Calu3 (cell line): ENCODE measurements at regions not wholly inside any gene's neighbourhood (a gene's known extent, or its start where the extent isn't known, plus 50 kb on each side); places are given as distances from the start of the nearest gene placed in this dataset.
A peak's percentile ranks its signal among the peaks of the same experiment; 100 is the strongest.
"Not testable (repeated sequence)": the region's sequence is repeated elsewhere in the genome, so short reads cannot be mapped to it uniquely, and the experiment has no call there.

Experiments
- BruUV-seq: library from RNA; stranded (reverse); fragments of 400-500 nt; replicated peaks from 2 replicates; lab custom pipeline; 2021; lab: Mats Ljungman, UMichigan
- CTCF ChIA-PET: fragments of 300-600 bp; sonication (Branson Sonifier 250); formaldehyde crosslinking; loops from one replicate; lab custom pipeline; 2022; ENCODE audit warnings: antibody characterized with exemption; lab: Charles Lee
- DNase-seq: peaks from one replicate; pipeline ENCODE4 v3.0.0; 2022
- H3K27ac Mint-ChIP-seq: one replicate; pipeline ENCODE4 v1.8.0; 2022; ENCODE audit warnings: mixed read lengths; ENCODE audit not compliant: unreplicated experiment
- H3K27me3 Mint-ChIP-seq: one replicate; pipeline ENCODE4 v1.8.0; 2022; ENCODE audit warnings: mixed read lengths; ENCODE audit not compliant: unreplicated experiment
- H3K36me3 Mint-ChIP-seq: one replicate; pipeline ENCODE4 v1.8.0; 2022; ENCODE audit warnings: mild to moderate bottlenecking, moderate library complexity, mixed read lengths; ENCODE audit not compliant: insufficient read depth, unreplicated experiment
- H3K4me1 Mint-ChIP-seq: one replicate; pipeline ENCODE4 v1.8.0; 2022; ENCODE audit warnings: mild to moderate bottlenecking, low read depth, mixed read lengths; ENCODE audit not compliant: unreplicated experiment
- H3K4me3 Mint-ChIP-seq: one replicate; pipeline ENCODE4 v1.8.0; 2022; ENCODE audit warnings: mild to moderate bottlenecking, low read depth, moderate library complexity, mixed read lengths; ENCODE audit not compliant: unreplicated experiment
- H3K9me3 Mint-ChIP-seq: one replicate; pipeline ENCODE4 v1.8.0; 2022; ENCODE audit warnings: low read depth, mixed read lengths; ENCODE audit not compliant: unreplicated experiment
- CTCF ChIP-seq: fragments of 200-600 bp; IDR thresholded peaks from one replicate; pipeline ENCODE4 v1.8.0; 2022; ENCODE audit warnings: antibody characterized with exemption; ENCODE audit not compliant: unreplicated experiment
- intact Hi-C: fragments of 100-400 bp; cut with micrococcal nuclease; formaldehyde crosslinking; loops from one replicate; pipeline ENCODE4 v1.10.0; 2022; ENCODE audit not compliant: unreplicated experiment

DNA sequence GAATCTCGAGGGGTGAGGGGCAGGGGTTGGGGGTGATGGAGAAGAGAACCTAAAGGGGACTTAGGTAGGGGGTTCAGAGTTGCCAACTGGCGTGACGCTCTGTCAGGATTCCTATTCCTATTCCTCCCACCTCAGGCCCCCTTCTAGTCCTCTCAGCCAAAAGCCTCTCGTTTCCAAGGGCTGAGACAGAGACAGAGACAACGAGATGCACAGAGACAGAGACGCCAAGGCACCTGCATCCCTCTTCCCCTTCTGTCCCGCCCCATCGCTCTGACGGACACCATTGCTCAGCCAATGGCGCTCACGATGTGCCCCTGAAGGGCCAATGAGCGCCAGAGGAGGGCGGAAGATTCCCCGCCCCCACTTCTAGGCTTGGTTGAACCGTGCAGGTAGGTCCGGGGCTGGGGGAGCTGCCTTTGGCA lies 129.5 kb upstream of the PLEKHM1 start:
- H3K27me3 Mint-ChIP-seq, H3K9me3 Mint-ChIP-seq, BruUV-seq, CTCF ChIA-PET, intact Hi-C loops, H3K36me3 Mint-ChIP-seq, H3K27ac Mint-ChIP-seq, H3K4me1 Mint-ChIP-seq: not testable (repeated sequence)
- DNase-seq: peak; percentile 66
- H3K4me3 Mint-ChIP-seq: peak overlapping the region; percentile 56

GRCh38 chr17:45620468-45620867 lies 129.9 kb upstream of the PLEKHM1 start:
- H3K4me3 Mint-ChIP-seq: peak overlapping the region; percentile 56
- peak; percentile 26 for DNase-seq
- H3K9me3 Mint-ChIP-seq, H3K27me3 Mint-ChIP-seq, H3K27ac Mint-ChIP-seq, BruUV-seq, CTCF ChIA-PET, H3K4me1 Mint-ChIP-seq, H3K36me3 Mint-ChIP-seq, intact Hi-C loops: not testable (repeated sequence)

DNA sequence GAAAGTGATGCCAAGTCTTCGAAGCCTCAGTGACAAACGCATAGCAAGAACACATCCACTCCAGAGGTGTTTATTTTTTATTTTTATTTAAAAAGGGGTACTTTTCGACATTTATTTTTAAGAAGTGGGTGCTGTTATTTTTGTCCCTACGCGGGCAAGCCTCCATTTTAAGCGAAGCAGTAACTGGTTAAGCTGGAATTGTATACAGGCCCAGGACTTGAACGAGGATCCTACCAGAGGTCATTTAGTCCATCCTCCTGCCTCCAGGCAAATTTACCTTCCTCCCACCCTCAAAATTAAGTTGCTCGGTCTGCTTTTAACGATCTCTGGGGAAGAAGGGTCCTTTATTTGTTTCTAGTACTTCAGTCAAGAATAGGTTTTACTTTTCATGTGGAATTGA lies 130.6 kb upstream of the PLEKHM1 start:
- CTCF ChIA-PET, H3K9me3 Mint-ChIP-seq, H3K4me1 Mint-ChIP-seq, H3K36me3 Mint-ChIP-seq, DNase-seq, intact Hi-C loops, H3K4me3 Mint-ChIP-seq, H3K27me3 Mint-ChIP-seq, H3K27ac Mint-ChIP-seq, BruUV-seq: not testable (repeated sequence)

GRCh38 chr17:45622295-45622694 lies 131.8 kb upstream of the PLEKHM1 start:
- H3K4me3 Mint-ChIP-seq, H3K9me3 Mint-ChIP-seq, DNase-seq, H3K27ac Mint-ChIP-seq, BruUV-seq, CTCF ChIA-PET, H3K27me3 Mint-ChIP-seq, H3K4me1 Mint-ChIP-seq, intact Hi-C loops: not testable (repeated sequence)
- H3K36me3 Mint-ChIP-seq: peaks cover 11% of the 10 kb centered on the region

GRCh38 chr17:45628019-45628418 lies 137.5 kb upstream of the PLEKHM1 start:
- Mint-ChIP-seq H3K9me3 (no peaks in the 10 kb centered on the region), H3K4me3 (no peak overlapping the region), H3K27me3 (no peaks in the 10 kb centered on the region), H3K36me3 (peaks cover 27% of the 10 kb centered on the region), H3K4me1 (no peaks in the 10 kb centered on the region), H3K27ac (no peak overlapping the region)
- intact Hi-C loops: no loop called here
- CTCF ChIA-PET: no interaction called here
- no TSS peak for BruUV-seq
- no peak for DNase-seq
- no peak for TF ChIP-seq CTCF

GRCh38 chr17:45631941-45632340 lies 141.4 kb upstream of the PLEKHM1 start:
- Mint-ChIP-seq H3K27me3 (no peaks in the 10 kb centered on the region), H3K4me1 (no peaks in the 10 kb centered on the region), H3K9me3 (no peaks in the 10 kb centered on the region), H3K27ac (no peak overlapping the region), H3K4me3 (no peak overlapping the region), H3K36me3 (peaks cover 24% of the 10 kb centered on the region)
- no TSS peak for BruUV-seq
- no peak for TF ChIP-seq CTCF
- CTCF ChIA-PET: no interaction called here
- DNase-seq: no peak
- intact Hi-C loops: no loop called here
